HepG2 (cell line): ENCODE measurements at regions not wholly inside any gene's neighbourhood (a gene's known extent, or its start where the extent isn't known, plus 50 kb on each side); places are given as distances from the start of the nearest gene placed in this dataset.
A peak's percentile ranks its signal among the peaks of the same experiment; 100 is the strongest.
"Not testable (repeated sequence)": the region's sequence is repeated elsewhere in the genome, so short reads cannot be mapped to it uniquely, and the experiment has no call there.

Source experiments
- ATAC-seq: fragments of 200-7000 bp; cut with Tn5 transposase; 3 replicates; pipeline ENCODE4 v1.9.1; 2020; ENCODE audit warnings: mild to moderate bottlenecking, moderate library complexity
- BruUV-seq: library from RNA; stranded (reverse); fragments of 400-500 nt; replicated peaks from 2 replicates; lab custom pipeline; 2021; lab: Mats Ljungman, UMichigan
- CTCF ChIA-PET: fragments of 300-600 bp; formaldehyde crosslinking; extraction: SDS; loops from one replicate; lab custom pipeline; 2021; ENCODE audit warnings: low total read pairs, inconsistent platforms, low intra/inter-chr PET ratio; lab: Yijun Ruan, JAX
- POLR2A ChIA-PET: fragments of 350-600 bp; sonication (Branson Sonifier 250); formaldehyde crosslinking; loops from one replicate; lab custom pipeline; 2020; ENCODE audit warnings: antibody characterized with exemption, inconsistent platforms; lab: Yijun Ruan, JAX
- DNase-seq: peaks from one replicate; pipeline ENCODE4 v3.0.0-alpha.2; 2015; ENCODE audit warnings: low spot score
- FAIRE-seq: peaks from 3 replicates; lab custom pipeline; 2011; peaks lifted over from hg19 to GRCh38; lab: Jason Lieb, UNC
- H2AFZ ChIP-seq: one replicate; pipeline ENCODE4 v1.6.1; 2011; ENCODE audit warnings: low read length, inconsistent platforms
- H3K27ac ChIP-seq: fragments of 300-600 bp; 3 replicates; pipeline ENCODE4 v1.8.0; 2011; ENCODE audit warnings: mixed run types, mild to moderate bottlenecking, mixed read lengths, low read length, inconsistent platforms; ENCODE audit not compliant: insufficient read depth; ENCODE audit errors: extremely low read length
- H3K27me3 ChIP-seq, 2 experiments: fragments of 200-600 bp in 1 of 2; 2 replicates in 1 of 2; 3 replicates in 1 of 2; pipeline versions ENCODE4 v1.6.0 to v1.8.0; 2011; ENCODE audit warnings: low read length in 2 of 2, mild to moderate bottlenecking in 2 of 2, moderate library complexity in 2 of 2, inconsistent platforms in 1 of 2; ENCODE audit not compliant: insufficient read depth in 2 of 2, control insufficient read depth in 1 of 2
- H3K36me3 ChIP-seq, 2 experiments: fragments of 200-600 bp in 1 of 2; replicated peaks in 1 of 2; 2 replicates in 1 of 2; 3 replicates in 1 of 2; pipeline versions ENCODE4 v1.5.1 to v1.8.0; 2011; ENCODE audit warnings: low read length in 2 of 2, inconsistent platforms in 1 of 2; ENCODE audit not compliant: insufficient read depth in 2 of 2, control insufficient read depth in 1 of 2
- H3K4me1 ChIP-seq: 2 replicates; pipeline ENCODE4 v1.5.1; 2012; ENCODE audit warnings: low read length, inconsistent platforms; ENCODE audit not compliant: insufficient read depth
- H3K4me2 ChIP-seq: 2 replicates; pipeline ENCODE4 v1.6.0; 2011; ENCODE audit warnings: low read depth, low read length, inconsistent platforms
- H3K4me3 ChIP-seq, 3 experiments: fragments of 200-600 bp in 1 of 3; sonication (generic), shearing (Covaris generic) in 1 of 3; replicated peaks in 1 of 3; 2 replicates each; pipeline ENCODE4 v1.5.1; 2011 to 2016; ENCODE audit warnings: low read length in 3 of 3, inconsistent platforms in 2 of 3, low read depth in 2 of 3, mild to moderate bottlenecking in 2 of 3, control low read depth in 1 of 3, mixed read lengths in 1 of 3; ENCODE audit not compliant: insufficient read depth in 1 of 3
- H3K79me2 ChIP-seq: one replicate; pipeline ENCODE4 v1.6.1; 2011; ENCODE audit warnings: low read length, inconsistent platforms; ENCODE audit not compliant: insufficient read depth
- H3K9ac ChIP-seq: 2 replicates; pipeline ENCODE4 v1.6.0; 2011; ENCODE audit warnings: mild to moderate bottlenecking, low read depth, low read length, inconsistent platforms; ENCODE audit not compliant: insufficient read depth
- H3K9me3 ChIP-seq: 2 replicates; pipeline ENCODE4 v1.5.1; 2012; ENCODE audit warnings: mild to moderate bottlenecking, low read length
- H4K20me1 ChIP-seq: 2 replicates; pipeline ENCODE4 v1.6.0; 2011; ENCODE audit warnings: inconsistent platforms, mild to moderate bottlenecking, low read length, moderate library complexity; ENCODE audit not compliant: insufficient read depth
- MAFF ChIP-seq: IDR thresholded peaks from 2 replicates; pipeline ENCODE4 v1.6.1; 2011; ENCODE audit warnings: low read depth, low read length, improper control_type of control experiment
- MAFK ChIP-seq, 2 experiments: IDR thresholded peaks in 1 of 2; conservative IDR thresholded peaks in 1 of 2; 2 replicates each; pipeline ENCODE4 v1.6.1; 2011; ENCODE audit warnings: improper control_type of control experiment in 2 of 2, low read length in 2 of 2
- WGBS: methylation state at CpG from one replicate; pipeline ENCODE4 v1.1.6; 2017; ENCODE audit warnings: low lambda C conversion rate; 5-methylcytosine and 5-hydroxymethylcytosine counted together
- in situ Hi-C: cut with HindIII; loops from 2 replicates; pipeline ENCODE4 v1.10.0; 2017; ENCODE audit warnings: low pct_unique_long_range_greater_than_20kb; ENCODE audit not compliant: extremely low pct_ligation_motif_present
- intact Hi-C: fragments of 100-400 bp; cut with micrococcal nuclease; formaldehyde crosslinking; loops from one replicate; pipeline ENCODE4 v1.10.0; 2022; ENCODE audit not compliant: unreplicated experiment

GRCh38 chr17:28266547-28266920, 52.5 kb upstream of the TMEM97 start:
- DNase-seq, H3K27me3 ChIP-seq, ATAC-seq, H3K9ac ChIP-seq, H3K4me1 ChIP-seq, in situ Hi-C loops, intact Hi-C loops, H3K4me2 ChIP-seq, FAIRE-seq, CTCF ChIA-PET, H3K79me2 ChIP-seq, BruUV-seq, H3K36me3 ChIP-seq, POLR2A ChIA-PET, H3K4me3 ChIP-seq, H3K27ac ChIP-seq, H4K20me1 ChIP-seq, H2AFZ ChIP-seq: not testable (repeated sequence)
- peak; percentile 83 to 91 for TF ChIP-seq MAFK (conservative IDR thresholded peaks at IDR 0.05 in 1 of 2, IDR thresholded peaks at IDR 0.05 in 1 of 2; ENCODE audit: low read length in 2 of 2)
- TF ChIP-seq MAFF = peak; percentile 91
- H3K9me3 ChIP-seq = peaks cover 16% of the 10 kb centered on the region
- 56% methylated on average over 5 of the region's 5 CpGs for WGBS

- BruUV-seq, H2AFZ ChIP-seq, H3K4me2 ChIP-seq, ATAC-seq, H3K27me3 ChIP-seq, FAIRE-seq: not testable (repeated sequence)
- 95% methylated on average over 22 of the region's 31 CpGs for WGBS
- TF ChIP-seq MAFK (conservative IDR thresholded peaks at IDR 0.05 in 1 of 2, IDR thresholded peaks at IDR 0.05 in 1 of 2; ENCODE audit: low read length in 2 of 2) (peak; percentile 72 to 83), MAFF (peak; percentile 77)
- TF ChIP-seq, all 625 proteins: peak for 2; not testable (repeated sequence) for 623
- H3K36me3 ChIP-seq, intact Hi-C loops, in situ Hi-C loops, H3K4me1 ChIP-seq, DNase-seq, H3K79me2 ChIP-seq, H3K4me3 ChIP-seq, H3K9ac ChIP-seq, H3K27ac ChIP-seq, H4K20me1 ChIP-seq, CTCF ChIA-PET, POLR2A ChIA-PET: not testable (repeated sequence)
- H3K9me3 ChIP-seq = peaks cover 12% of the 10 kb centered on the region
Measured at GRCh38 chr17:28266926-28267719, 51.9 kb upstream of the TMEM97 start.
